ENCODE measurements at regions not wholly inside any gene's neighbourhood (a gene's known extent, or its start where the extent isn't known, plus 50 kb on each side); places are given as distances from the start of the nearest gene placed in this dataset.

GRCh38 chr13:111556496-111556895, 236.1 kb downstream of the TEX29 start (continued):
- TF ChIP-seq CREB1 (CRISPR knock-in tag; IDR thresholded peaks at IDR 0.05; ENCODE audit: low read depth) (no peak), ZNF331 (CRISPR knock-in tag; IDR thresholded peaks at IDR 0.05; ENCODE audit: low read depth) (no peak), EZH2 (IDR thresholded peaks at IDR 0.05; ENCODE audit: low read depth, unreplicated experiment) (no peak)

GRCh38 chr13:111557921-111558699, 237.7 kb downstream of the TEX29 start:
- no peak for TF ChIP-seq NANOG (IDR thresholded peaks at IDR 0.05; ENCODE audit: borderline replicate concordance)
- TF ChIP-seq ETS1 (IDR thresholded peaks at IDR 0.05): no peak
- no peak for TF ChIP-seq STAT1 (IDR thresholded peaks at IDR 0.05; ENCODE audit: unreplicated experiment)
- no peaks in the 10 kb centered on the region for H3K9me3 Mint-ChIP-seq

GRCh38 chr13:111558700-111559088, 238.3 kb downstream of the TEX29 start:
- no peaks in the 10 kb centered on the region for H3K79me2 ChIP-seq (replicated peaks; ENCODE audit: insufficient read depth)
- ATAC-seq: peak; percentile 36; the same call in 2 of the 3 replicates
- DNase-seq (ENCODE audit: low spot score): no peak
- no peak overlapping the region for H3K4me3 Mint-ChIP-seq
- H3K36me3 ChIP-seq (ENCODE audit: insufficient read depth): no peaks in the 10 kb centered on the region
- H3K4me1 ChIP-seq (ENCODE audit: insufficient read depth): no peaks in the 10 kb centered on the region
- H3F3A ChIP-seq (replicated peaks; ENCODE audit: low read depth): no peaks in the 10 kb centered on the region
- no peaks in the 10 kb centered on the region for H3K36me3 Mint-ChIP-seq (ENCODE audit: low read depth)
- no peak overlapping the region for H3K27ac Mint-ChIP-seq
- TF ChIP-seq CTCF (conservative IDR thresholded peaks at IDR 0.05; ENCODE audit: low read depth in 2 of 2): no peak
- TF ChIP-seq STAT1 (IDR thresholded peaks at IDR 0.05; ENCODE audit: unreplicated experiment): no peak
- TF ChIP-seq CREB1 (CRISPR knock-in tag; IDR thresholded peaks at IDR 0.05; ENCODE audit: low read depth): no peak
- no peak for TF ChIP-seq REST (IDR thresholded peaks at IDR 0.05; ENCODE audit: unreplicated experiment)
- TF ChIP-seq ETS1 (IDR thresholded peaks at IDR 0.05): no peak
- TF ChIP-seq NANOG (IDR thresholded peaks at IDR 0.05; ENCODE audit: borderline replicate concordance): no peak
- TF ChIP-seq ZNF331 (CRISPR knock-in tag; IDR thresholded peaks at IDR 0.05; ENCODE audit: low read depth): no peak
- H3K27me3 ChIP-seq (ENCODE audit: insufficient read depth): no peaks in the 10 kb centered on the region
- no peak overlapping the region for H3K27ac ChIP-seq (ENCODE audit: low read depth)
- no peaks in the 10 kb centered on the region for H3K9me2 ChIP-seq (ENCODE audit: insufficient read depth)
- H3K9me3 Mint-ChIP-seq: no peaks in the 10 kb centered on the region
- no peaks in the 10 kb centered on the region for H4K20me1 ChIP-seq (replicated peaks; ENCODE audit: insufficient read depth)
- no peak overlapping the region for H3K4me2 ChIP-seq
- no peak overlapping the region for H3K4me3 ChIP-seq
- H3K4me1 Mint-ChIP-seq: peaks cover 11% of the 10 kb centered on the region
- no peak overlapping the region for H2AFZ ChIP-seq
- peaks cover 11% of the 10 kb centered on the region for H3K27me3 Mint-ChIP-seq (ENCODE audit: insufficient read depth, low read depth, poor library complexity)

More at GRCh38 chr13:111557921-111558699, 237.7 kb downstream of the TEX29 start:
- H3K4me1 ChIP-seq (ENCODE audit: insufficient read depth): no peaks in the 10 kb centered on the region
- Mint-ChIP-seq H3K4me1 (peaks cover 9% of the 10 kb centered on the region), H3K27me3 (ENCODE audit: insufficient read depth, low read depth, poor library complexity) (peaks cover 12% of the 10 kb centered on the region), H3K36me3 (ENCODE audit: low read depth) (no peaks in the 10 kb centered on the region), H3K27ac (no peak overlapping the region), H3K4me3 (no peak overlapping the region)
- H3K27ac ChIP-seq (ENCODE audit: low read depth): no peak overlapping the region
- H3K4me2 ChIP-seq: no peak overlapping the region
- H3K4me3 ChIP-seq: no peak overlapping the region
- H2AFZ ChIP-seq: no peak overlapping the region
- ATAC-seq (no peak), DNase-seq (ENCODE audit: low spot score) (no peak)
- no peaks in the 10 kb centered on the region for H3K27me3 ChIP-seq (ENCODE audit: insufficient read depth)
- no peaks in the 10 kb centered on the region for H3K36me3 ChIP-seq (ENCODE audit: insufficient read depth)
- no peaks in the 10 kb centered on the region for H4K20me1 ChIP-seq (replicated peaks; ENCODE audit: insufficient read depth)
- no peaks in the 10 kb centered on the region for H3K9me2 ChIP-seq (ENCODE audit: insufficient read depth)
- no peaks in the 10 kb centered on the region for H3K79me2 ChIP-seq (replicated peaks; ENCODE audit: insufficient read depth)
- H3F3A ChIP-seq (replicated peaks; ENCODE audit: low read depth): no peaks in the 10 kb centered on the region

Data from GM23338 (cell line).